ENCODE measurements at regions not wholly inside any gene's neighbourhood (a gene's known extent, or its start where the extent isn't known, plus 50 kb on each side); places are given as distances from the start of the nearest gene placed in this dataset.

DNA sequence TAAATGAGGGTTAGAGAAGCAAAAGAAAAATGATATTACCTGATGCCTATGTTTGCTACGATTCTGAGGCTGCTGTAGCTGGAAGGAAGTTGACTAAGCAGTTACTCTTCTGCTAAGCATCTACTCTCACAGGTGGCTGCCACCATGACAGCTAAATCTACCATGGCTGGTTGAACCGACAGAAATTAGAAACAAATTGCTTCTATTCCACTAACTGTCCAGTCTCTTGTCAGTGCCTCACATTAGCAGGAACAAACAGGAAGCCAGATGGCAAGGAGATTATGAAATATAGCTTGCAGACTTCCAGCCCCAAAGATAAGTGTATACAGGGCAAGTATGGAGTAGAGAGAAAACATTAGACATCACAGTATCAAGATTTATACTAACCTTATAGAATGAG lies 59.4 kb upstream of the TMEM200A start:
- Histone ChIP-seq H3K4me3 (ENCODE audit: low read length) (no peak overlapping the region), H4K20me1 (ENCODE audit: insufficient read depth, low read length) (peaks cover 4% of the 10 kb centered on the region), H3K79me2 (ENCODE audit: low read length) (peaks cover 4% of the 10 kb centered on the region; the same call in 1 of the 2 replicates), H3K36me3 (replicated peaks; ENCODE audit: low read depth, low read length) (no peaks in the 10 kb centered on the region), H3K9ac (ENCODE audit: low read length) (no peak overlapping the region), H3K4me2 (ENCODE audit: low read length) (no peak overlapping the region), H3K9me3 (ENCODE audit: insufficient read depth, low read length) (no peaks in the 10 kb centered on the region), H3K4me1 (ENCODE audit: low read length) (no peaks in the 10 kb centered on the region; the same call in 1 of the 2 replicates), H3K27me3 (ENCODE audit: low read depth, low read length) (no peaks in the 10 kb centered on the region), H3K27ac (ENCODE audit: low read length) (no peak overlapping the region), H2AFZ (ENCODE audit: low read depth, low read length) (no peak overlapping the region)
- TF ChIP-seq, protein P1, sequence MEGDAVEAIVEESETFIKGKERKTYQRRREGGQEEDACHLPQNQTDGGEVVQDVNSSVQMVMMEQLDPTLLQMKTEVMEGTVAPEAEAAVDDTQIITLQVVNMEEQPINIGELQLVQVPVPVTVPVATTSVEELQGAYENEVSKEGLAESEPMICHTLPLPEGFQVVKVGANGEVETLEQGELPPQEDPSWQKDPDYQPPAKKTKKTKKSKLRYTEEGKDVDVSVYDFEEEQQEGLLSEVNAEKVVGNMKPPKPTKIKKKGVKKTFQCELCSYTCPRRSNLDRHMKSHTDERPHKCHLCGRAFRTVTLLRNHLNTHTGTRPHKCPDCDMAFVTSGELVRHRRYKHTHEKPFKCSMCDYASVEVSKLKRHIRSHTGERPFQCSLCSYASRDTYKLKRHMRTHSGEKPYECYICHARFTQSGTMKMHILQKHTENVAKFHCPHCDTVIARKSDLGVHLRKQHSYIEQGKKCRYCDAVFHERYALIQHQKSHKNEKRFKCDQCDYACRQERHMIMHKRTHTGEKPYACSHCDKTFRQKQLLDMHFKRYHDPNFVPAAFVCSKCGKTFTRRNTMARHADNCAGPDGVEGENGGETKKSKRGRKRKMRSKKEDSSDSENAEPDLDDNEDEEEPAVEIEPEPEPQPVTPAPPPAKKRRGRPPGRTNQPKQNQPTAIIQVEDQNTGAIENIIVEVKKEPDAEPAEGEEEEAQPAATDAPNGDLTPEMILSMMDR (IDR thresholded peaks at IDR 0.05; ENCODE audit: low read depth, low read length), result no peak
- no peak for TF ChIP-seq EZH2phosphoT487 (IDR thresholded peaks at IDR 0.05; ENCODE audit: low read depth)

DNA sequence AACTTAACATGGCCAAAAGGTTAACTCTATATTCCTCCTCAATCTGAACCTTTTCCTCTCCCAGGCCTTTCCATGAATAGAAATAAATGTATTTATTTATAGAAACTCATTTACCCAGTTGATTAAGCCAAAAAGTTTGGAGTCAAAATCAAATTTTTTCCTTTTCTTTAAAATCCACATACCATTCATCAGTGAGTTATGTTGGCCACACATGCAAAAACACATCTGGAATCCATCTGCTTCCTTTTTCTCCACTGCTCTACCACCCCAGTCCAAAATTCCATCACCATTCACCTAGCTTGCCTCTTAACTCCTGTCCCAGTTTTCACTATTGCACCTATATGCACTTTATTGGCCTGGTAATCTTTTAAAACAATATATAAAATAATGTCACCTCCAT lies 62.4 kb upstream of the TMEM200A start:
- TF ChIP-seq EZH2phosphoT487 (IDR thresholded peaks at IDR 0.05; ENCODE audit: low read depth), result no peak
- Histone ChIP-seq H2AFZ (ENCODE audit: low read depth, low read length) (no peak overlapping the region), H3K4me1 (ENCODE audit: low read length) (no peaks in the 10 kb centered on the region), H3K9ac (ENCODE audit: low read length) (no peak overlapping the region), H4K20me1 (ENCODE audit: insufficient read depth, low read length) (no peaks in the 10 kb centered on the region; the same call in 1 of the 2 replicates), H3K27ac (ENCODE audit: low read length) (no peak overlapping the region), H3K9me3 (ENCODE audit: insufficient read depth, low read length) (no peaks in the 10 kb centered on the region), H3K79me2 (ENCODE audit: low read length) (peaks cover 2% of the 10 kb centered on the region; the same call in 1 of the 2 replicates), H3K4me2 (ENCODE audit: low read length) (no peak overlapping the region), H3K36me3 (replicated peaks; ENCODE audit: low read depth, low read length) (no peaks in the 10 kb centered on the region), H3K27me3 (ENCODE audit: low read depth, low read length) (no peaks in the 10 kb centered on the region), H3K4me3 (ENCODE audit: low read length) (no peak overlapping the region)

DNA sequence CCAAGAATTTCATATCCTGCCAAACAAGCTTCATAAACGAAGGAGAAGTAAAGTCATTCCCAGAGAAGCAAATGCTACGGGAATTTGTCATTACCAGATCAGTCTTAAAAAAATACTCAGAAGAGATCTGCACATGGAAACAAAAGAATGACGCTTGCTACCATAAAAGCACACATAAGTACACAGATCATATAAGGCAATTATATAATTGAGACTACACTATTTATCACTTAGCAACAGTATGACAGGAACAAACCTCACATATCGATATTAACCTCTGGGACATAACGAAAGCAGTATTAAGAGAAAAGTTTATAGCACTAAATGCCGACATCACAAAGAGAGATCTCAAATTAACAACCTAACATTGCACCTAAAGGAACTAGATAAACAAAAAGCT lies 67.6 kb upstream of the TMEM200A start:
- H3K27ac ChIP-seq (ENCODE audit: low read length), result no peak overlapping the region
- H3K79me2 ChIP-seq (ENCODE audit: low read length), result 0 out of 2 replicates have a peak, but pooled peaks cover 2% of the 10 kb centered on the region
- no peaks in the 10 kb centered on the region for H3K36me3 ChIP-seq (replicated peaks; ENCODE audit: low read depth, low read length)
- no peak overlapping the region for H3K4me2 ChIP-seq (ENCODE audit: low read length)
- no peak overlapping the region for H3K4me3 ChIP-seq (ENCODE audit: low read length)
- TF ChIP-seq, protein P1 (IDR thresholded peaks at IDR 0.05; ENCODE audit: low read depth, low read length), result no peak
- TF ChIP-seq EZH2phosphoT487 (IDR thresholded peaks at IDR 0.05; ENCODE audit: low read depth), result no peak
- no peaks in the 10 kb centered on the region for H3K4me1 ChIP-seq (ENCODE audit: low read length)
- peaks cover 7% of the 10 kb centered on the region; the same call in 1 of the 2 replicates for H4K20me1 ChIP-seq (ENCODE audit: insufficient read depth, low read length)
- no peaks in the 10 kb centered on the region for H3K27me3 ChIP-seq (ENCODE audit: low read depth, low read length)
- no peaks in the 10 kb centered on the region for H3K9me3 ChIP-seq (ENCODE audit: insufficient read depth, low read length)
- H2AFZ ChIP-seq (ENCODE audit: low read depth, low read length), result no peak overlapping the region
- no peak overlapping the region for H3K9ac ChIP-seq (ENCODE audit: low read length)

DNA sequence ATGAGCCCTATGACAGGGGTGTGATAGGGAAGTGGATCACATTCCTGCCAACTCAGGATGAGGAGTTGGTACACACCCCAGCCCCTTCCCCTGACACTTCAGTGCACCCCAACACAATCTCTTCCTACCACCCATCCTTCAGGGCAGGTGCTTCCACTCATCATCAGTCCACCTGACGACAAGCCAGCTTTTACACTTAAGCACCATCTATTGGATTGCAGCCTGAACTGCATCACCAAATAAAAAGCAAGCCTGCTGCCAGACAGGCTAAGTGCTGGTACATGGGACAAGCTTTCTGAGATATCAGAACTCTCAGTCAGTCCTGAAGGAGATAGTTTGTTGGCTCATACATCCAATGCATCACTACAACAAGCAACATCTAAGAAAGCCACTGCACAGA lies 69.0 kb upstream of the TMEM200A start:
- no peak overlapping the region for H3K27ac ChIP-seq (ENCODE audit: low read length)
- H3K79me2 ChIP-seq (ENCODE audit: low read length), result 0 out of 2 replicates have a peak, but pooled peaks cover 2% of the 10 kb centered on the region
- no peaks in the 10 kb centered on the region for H3K36me3 ChIP-seq (replicated peaks; ENCODE audit: low read depth, low read length)
- no peaks in the 10 kb centered on the region for H3K4me1 ChIP-seq (ENCODE audit: low read length)
- H3K27me3 ChIP-seq (ENCODE audit: low read depth, low read length), result no peaks in the 10 kb centered on the region
- H3K4me3 ChIP-seq (ENCODE audit: low read length), result no peak overlapping the region
- no peak overlapping the region for H3K9ac ChIP-seq (ENCODE audit: low read length)
- no peaks in the 10 kb centered on the region for H3K9me3 ChIP-seq (ENCODE audit: insufficient read depth, low read length)
- peaks cover 7% of the 10 kb centered on the region; the same call in 1 of the 2 replicates for H4K20me1 ChIP-seq (ENCODE audit: insufficient read depth, low read length)
- no peak overlapping the region for H3K4me2 ChIP-seq (ENCODE audit: low read length)
- TF ChIP-seq EZH2phosphoT487 (IDR thresholded peaks at IDR 0.05; ENCODE audit: low read depth), result no peak
- TF ChIP-seq, protein P1 (IDR thresholded peaks at IDR 0.05; ENCODE audit: low read depth, low read length), result peak; percentile 39
- H2AFZ ChIP-seq (ENCODE audit: low read depth, low read length), result no peak overlapping the region
